LNCaP clone FGC (cell line): ENCODE measurements at regions not wholly inside any gene's neighbourhood (a gene's known extent, or its start where the extent isn't known, plus 50 kb on each side); places are given as distances from the start of the nearest gene placed in this dataset.
A peak's percentile ranks its signal among the peaks of the same experiment; 100 is the strongest.

Experiments used
- DNase-seq: peaks from one replicate; pipeline ENCODE4 v3.0.0-alpha.2; 2011; ENCODE audit warnings: low read depth
- H3K4me3 ChIP-seq: 2 replicates; pipeline ENCODE4 v1.5.1; 2011; ENCODE audit warnings: mild to moderate bottlenecking, low read depth, low read length, control low read depth
- TF ChIP-seq, protein P1 (sequence below): IDR thresholded peaks from 2 replicates; pipeline ENCODE4 v1.5.1; 2012; ENCODE audit warnings: mild to moderate bottlenecking; ENCODE audit not compliant: control insufficient read depth, insufficient read depth; ENCODE audit errors: extremely low read depth

- no peak for DNase-seq
- no peak overlapping the region for H3K4me3 ChIP-seq
- TF ChIP-seq, protein P1, sequence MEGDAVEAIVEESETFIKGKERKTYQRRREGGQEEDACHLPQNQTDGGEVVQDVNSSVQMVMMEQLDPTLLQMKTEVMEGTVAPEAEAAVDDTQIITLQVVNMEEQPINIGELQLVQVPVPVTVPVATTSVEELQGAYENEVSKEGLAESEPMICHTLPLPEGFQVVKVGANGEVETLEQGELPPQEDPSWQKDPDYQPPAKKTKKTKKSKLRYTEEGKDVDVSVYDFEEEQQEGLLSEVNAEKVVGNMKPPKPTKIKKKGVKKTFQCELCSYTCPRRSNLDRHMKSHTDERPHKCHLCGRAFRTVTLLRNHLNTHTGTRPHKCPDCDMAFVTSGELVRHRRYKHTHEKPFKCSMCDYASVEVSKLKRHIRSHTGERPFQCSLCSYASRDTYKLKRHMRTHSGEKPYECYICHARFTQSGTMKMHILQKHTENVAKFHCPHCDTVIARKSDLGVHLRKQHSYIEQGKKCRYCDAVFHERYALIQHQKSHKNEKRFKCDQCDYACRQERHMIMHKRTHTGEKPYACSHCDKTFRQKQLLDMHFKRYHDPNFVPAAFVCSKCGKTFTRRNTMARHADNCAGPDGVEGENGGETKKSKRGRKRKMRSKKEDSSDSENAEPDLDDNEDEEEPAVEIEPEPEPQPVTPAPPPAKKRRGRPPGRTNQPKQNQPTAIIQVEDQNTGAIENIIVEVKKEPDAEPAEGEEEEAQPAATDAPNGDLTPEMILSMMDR, result no peak
Observed at GRCh38 chr5:143929486-143929885, 117.5 kb downstream of the HMHB1 start.

GRCh38 chr5:143930561-143930960, 118.6 kb downstream of the HMHB1 start:
- TF ChIP-seq, protein P1, result no peak
- DNase-seq, result no peak
- H3K4me3 ChIP-seq, result no peak overlapping the region

DNA sequence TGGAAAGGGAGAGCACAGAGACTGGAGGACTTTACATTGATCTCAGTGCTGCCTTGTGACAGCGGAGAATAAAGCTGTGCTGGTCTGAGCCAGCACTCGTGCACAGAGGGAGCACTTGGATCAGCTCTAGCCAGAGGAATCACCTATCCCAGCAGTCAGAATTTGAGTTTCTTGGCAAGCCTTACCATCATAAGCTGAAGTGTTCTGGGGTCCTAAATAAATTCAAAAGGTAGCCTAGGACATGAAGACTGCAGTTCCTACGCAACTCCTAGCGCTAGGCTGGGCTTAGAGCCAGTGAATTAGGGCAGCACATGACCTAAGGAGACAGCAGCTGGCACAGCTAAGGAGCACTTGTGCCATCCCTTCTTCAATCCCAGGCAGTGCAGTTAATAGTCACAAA, 119.5 kb downstream of the HMHB1 start:
- peak; percentile 8 for DNase-seq
- H3K4me3 ChIP-seq, result no peak overlapping the region
- TF ChIP-seq, protein P1, result no peak

- no peak overlapping the region for H3K4me3 ChIP-seq
- no peak for DNase-seq
- TF ChIP-seq, protein P1, result no peak
Observed at GRCh38 chr5:143931986-143932385, 120.0 kb downstream of the HMHB1 start.

DNA sequence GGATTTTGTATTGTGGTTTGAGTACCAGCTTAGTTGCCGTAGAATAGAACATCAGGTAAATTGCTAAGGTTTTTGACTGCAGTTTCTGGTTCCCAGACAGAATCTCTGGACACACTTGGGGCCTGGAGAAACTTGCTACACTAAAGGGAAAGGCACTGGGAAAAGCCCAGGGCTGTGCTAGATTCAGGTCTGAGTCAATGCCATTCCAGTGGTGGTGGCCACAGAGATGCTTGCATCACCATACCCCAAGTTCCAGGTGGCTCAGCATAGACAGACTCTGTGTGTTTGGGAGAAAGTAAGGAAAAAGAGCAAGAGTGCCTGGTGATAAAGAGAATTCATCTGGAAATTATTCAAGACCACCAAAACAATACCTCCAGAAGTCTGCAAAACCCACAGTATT, 120.6 kb downstream of the HMHB1 start:
- no peak overlapping the region for H3K4me3 ChIP-seq
- TF ChIP-seq, protein P1, result no peak
- no peak for DNase-seq

GRCh38 chr5:143933451-143933850, 121.5 kb downstream of the HMHB1 start:
- no peak for DNase-seq
- H3K4me3 ChIP-seq, result no peak overlapping the region
- TF ChIP-seq, protein P1, result no peak

DNA sequence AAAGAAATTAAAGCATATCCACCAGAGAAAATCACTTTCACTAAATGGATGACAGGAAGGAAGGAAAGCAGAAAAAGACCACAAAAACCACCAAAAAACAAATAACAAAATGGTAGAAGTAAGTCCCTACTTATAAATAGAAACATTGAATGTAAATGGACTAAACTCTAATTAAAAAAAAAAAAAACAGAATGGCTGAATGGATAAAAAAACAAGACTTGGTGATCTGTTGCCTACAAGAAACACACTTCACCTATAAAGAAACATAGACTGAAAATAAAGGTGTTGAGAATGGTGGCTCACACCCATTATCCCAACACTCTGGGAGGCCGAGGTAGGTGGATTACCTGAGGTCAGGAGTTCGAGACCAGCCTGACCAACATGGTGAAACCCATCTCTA, 122.9 kb downstream of the HMHB1 start:
- no peak for DNase-seq
- TF ChIP-seq, protein P1, result no peak
- no peak overlapping the region for H3K4me3 ChIP-seq
